A549 (cell line): ENCODE measurements at regions not wholly inside any gene's neighbourhood (a gene's known extent, or its start where the extent isn't known, plus 50 kb on each side); places are given as distances from the start of the nearest gene placed in this dataset.

Experiments
- CTCF ChIP-seq: fragments of >200 bp; sonication (Bioruptor Twin); formaldehyde crosslinking; IDR thresholded peaks from 3 replicates; pipeline ENCODE4 v1.5.1; 2016
- GATA3 ChIP-seq: IDR thresholded peaks from 2 replicates; pipeline ENCODE4 v1.6.1; 2012; ENCODE audit warnings: borderline replicate concordance

GRCh38 chr5:61231813-61232212 is 69.5 kb upstream of the SMIM15 start:
- TF ChIP-seq CTCF = no peak
- TF ChIP-seq GATA3 = no peak
